H1 (cell line): ENCODE measurements at regions not wholly inside any gene's neighbourhood (a gene's known extent, or its start where the extent isn't known, plus 50 kb on each side); places are given as distances from the start of the nearest gene placed in this dataset.

Experiments used
- CREB1 ChIP-seq: IDR thresholded peaks from 2 replicates; pipeline ENCODE4 v1.6.1; 2012; ENCODE audit warnings: inconsistent platforms
- HDAC2 ChIP-seq, 2 experiments: fragments of 300-600 bp in 1 of 2; sonication (generic) in 1 of 2; IDR thresholded peaks; 2 replicates each; pipeline ENCODE4 v1.6.1; 2011 to 2012; ENCODE audit warnings: low read depth in 2 of 2, low read length in 2 of 2, mild to moderate bottlenecking in 2 of 2, moderate library complexity in 2 of 2, borderline replicate concordance in 1 of 2, inconsistent platforms in 1 of 2
- TBP ChIP-seq: IDR thresholded peaks from 2 replicates; pipeline ENCODE4 v1.6.1; 2011; ENCODE audit warnings: low read depth, low read length, improper control_type of control experiment

DNA sequence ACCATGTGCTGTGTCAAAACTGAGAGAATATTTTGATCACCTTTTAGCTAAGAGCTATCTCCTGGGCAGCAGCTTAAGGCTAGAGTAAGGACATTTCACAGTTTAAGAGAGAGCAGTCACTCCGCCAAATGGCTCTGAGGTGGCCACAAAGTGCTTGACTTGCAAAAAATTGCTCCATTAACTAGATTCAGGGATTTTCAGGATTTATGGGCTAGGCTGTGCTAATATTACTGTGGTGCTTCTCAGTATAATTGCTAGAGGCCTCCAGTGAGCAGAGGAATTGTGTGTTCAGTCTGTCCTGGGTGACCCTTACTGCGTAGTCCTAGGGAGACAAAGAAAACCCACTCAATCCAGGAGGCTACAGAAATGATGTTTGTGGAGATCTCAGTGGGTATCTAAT, 65.2 kb downstream of the PALM2AKAP2 start (continued):
- TF ChIP-seq TBP: no peak
- TF ChIP-seq HDAC2 (IDR thresholded peaks at IDR 0.05; ENCODE audit: borderline replicate concordance in 1 of 2, low read depth in 2 of 2, low read length in 2 of 2): no peak
- TF ChIP-seq CREB1: no peak
